ENCODE measurements at regions not wholly inside any gene's neighbourhood (a gene's known extent, or its start where the extent isn't known, plus 50 kb on each side); places are given as distances from the start of the nearest gene placed in this dataset.
A peak's percentile ranks its signal among the peaks of the same experiment; 100 is the strongest.
"Not testable (repeated sequence)": the region's sequence is repeated elsewhere in the genome, so short reads cannot be mapped to it uniquely, and the experiment has no call there.

GRCh38 chr21:22804151-22804550 lies 1805.9 kb downstream of the NCAM2 start:
- WGBS, 2 donors: 55 to 59% methylated on average over 3 of the region's 3 CpGs
- FAIRE-seq (no peak), DNase-seq (no peak), ATAC-seq (no peak)
- Histone ChIP-seq H3K36me3 (no peaks in the 10 kb centered on the region), H3K9me3 (no peaks in the 10 kb centered on the region), H3K27me3 (no peaks in the 10 kb centered on the region), H3K4me1 (no peaks in the 10 kb centered on the region), H3K27ac (no peak overlapping the region), H3K4me3 (no peak overlapping the region)
- intact Hi-C loops (cut with DNase I): no loop called here
- TF ChIP-seq CTCF (IDR thresholded peaks at IDR 0.05): no peak

DNA sequence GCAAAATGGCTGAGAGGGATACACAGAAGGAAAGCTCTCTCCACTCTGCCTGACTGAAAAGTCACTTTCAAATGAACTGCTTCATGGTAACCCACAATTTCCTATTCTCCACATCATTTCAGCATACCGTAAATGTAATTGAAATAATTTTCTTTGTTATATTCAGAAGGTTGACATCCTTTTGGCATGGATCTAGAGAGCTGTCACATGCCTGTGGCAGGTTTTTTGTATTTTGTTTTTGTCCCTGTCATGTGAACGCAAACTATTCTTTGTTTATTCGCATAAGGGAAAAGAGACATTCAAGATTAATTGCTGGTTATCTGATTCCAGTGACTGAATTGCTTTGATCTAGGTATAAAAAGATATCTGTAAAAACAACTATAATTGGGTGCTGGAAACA lies 1808.1 kb downstream of the NCAM2 start:
- ATAC-seq (no peak), DNase-seq (no peak), FAIRE-seq (no peak)
- no peak for TF ChIP-seq CTCF (IDR thresholded peaks at IDR 0.05)
- no peak overlapping the region for H3K4me3 ChIP-seq
- H3K27ac ChIP-seq: no peak overlapping the region
- H3K4me1 ChIP-seq: no peaks in the 10 kb centered on the region
- H3K27me3 ChIP-seq: no peaks in the 10 kb centered on the region
- intact Hi-C loops (cut with DNase I): no loop called here
- no peaks in the 10 kb centered on the region for H3K36me3 ChIP-seq
- WGBS, 2 donors: 63 to 74% methylated on average over 3 of the region's 3 CpGs
- H3K9me3 ChIP-seq: no peaks in the 10 kb centered on the region

DNA sequence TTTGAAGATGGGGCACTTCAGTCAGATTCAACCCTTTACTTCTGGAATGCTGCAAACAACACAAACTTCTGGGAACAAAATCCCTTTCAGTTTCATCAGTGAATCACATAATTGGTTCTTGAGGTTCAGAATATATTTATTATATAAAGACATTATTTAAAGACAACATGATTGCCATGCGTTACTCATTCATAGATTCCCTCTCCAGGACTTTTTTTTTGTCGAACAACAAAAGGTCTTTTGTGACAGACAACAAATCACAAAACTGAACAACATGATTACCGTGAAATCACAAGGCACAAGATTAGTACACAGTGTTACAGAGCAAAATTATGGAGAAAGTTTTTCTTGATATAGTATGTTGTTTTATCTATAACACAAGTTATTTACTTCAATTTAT lies 1815.0 kb downstream of the NCAM2 start:
- FAIRE-seq: no peak
- H3K36me3 ChIP-seq: no peaks in the 10 kb centered on the region
- intact Hi-C loops (cut with DNase I): no loop called here
- no peak overlapping the region for H3K27ac ChIP-seq
- H3K9me3 ChIP-seq: no peaks in the 10 kb centered on the region
- no peak for TF ChIP-seq CTCF (IDR thresholded peaks at IDR 0.05)
- no peaks in the 10 kb centered on the region for H3K27me3 ChIP-seq
- no peak for ATAC-seq
- H3K4me3 ChIP-seq: no peak overlapping the region
- DNase-seq: no peak
- WGBS, 2 donors: 42 to 50% methylated on average over 3 of the region's 3 CpGs
- H3K4me1 ChIP-seq: no peaks in the 10 kb centered on the region

- H3K27me3 ChIP-seq; ATAC-seq; intact Hi-C loops (cut with DNase I); H3K9me3 ChIP-seq; H3K36me3 ChIP-seq; H3K27ac ChIP-seq; H3K4me1 ChIP-seq; H3K4me3 ChIP-seq; FAIRE-seq: not testable (repeated sequence)
- DNase-seq: peak in 1 of 6 donors; percentile 51
- 83 to 89% methylated on average over 26 to 40 of the region's 40 CpGs for WGBS, 2 donors
Observed at GRCh38 chr21:22818681-22819485, 1820.7 kb downstream of the NCAM2 start.

DNA sequence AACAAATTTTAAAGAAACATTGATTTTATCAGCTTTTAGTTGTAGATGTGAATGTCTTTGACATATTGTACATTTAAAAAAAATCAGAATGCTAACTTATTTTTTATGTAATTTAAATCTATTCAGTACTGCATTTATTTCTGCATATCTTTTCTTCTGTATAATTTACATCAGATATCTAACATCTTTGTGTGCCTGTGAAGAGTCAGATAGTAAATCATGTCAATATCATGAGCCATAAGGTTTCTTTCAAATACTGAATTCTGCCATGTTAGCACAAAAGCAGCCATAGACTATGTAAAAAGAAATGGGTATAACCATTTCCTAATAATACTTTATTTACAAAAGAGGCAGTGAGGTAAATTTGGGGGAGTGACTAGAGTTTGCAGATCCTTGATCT lies 1829.2 kb downstream of the NCAM2 start:
- Histone ChIP-seq H3K9me3 (no peaks in the 10 kb centered on the region), H3K36me3 (no peaks in the 10 kb centered on the region), H3K4me3 (no peak overlapping the region), H3K27me3 (no peaks in the 10 kb centered on the region), H3K4me1 (no peaks in the 10 kb centered on the region), H3K27ac (no peak overlapping the region)
- intact Hi-C loops (cut with DNase I): no loop called here
- FAIRE-seq: no peak
- TF ChIP-seq CTCF (IDR thresholded peaks at IDR 0.05): no peak
- ATAC-seq: no peak
- DNase-seq: no peak
